NCI-H524 treated with DMSO at 0.1 percent for 48 hours (cell line): ENCODE measurements at regions not wholly inside any gene's neighbourhood (a gene's known extent, or its start where the extent isn't known, plus 50 kb on each side); places are given as distances from the start of the nearest gene placed in this dataset.
"Not testable (repeated sequence)": the region's sequence is repeated elsewhere in the genome, so short reads cannot be mapped to it uniquely, and the experiment has no call there.

ENCODE experiments used
- DNase-seq: peaks from one replicate; lab custom pipeline; 2025; lab: John Stamatoyannopoulos, UW

- no peak for DNase-seq
Measured at GRCh38 chr3:34881026-34881425, 758.3 kb upstream of the ARPP21 start.

- DNase-seq = peak; percentile 46
Measured at GRCh38 chr3:34882764-34883163, 756.6 kb upstream of the ARPP21 start.

DNA sequence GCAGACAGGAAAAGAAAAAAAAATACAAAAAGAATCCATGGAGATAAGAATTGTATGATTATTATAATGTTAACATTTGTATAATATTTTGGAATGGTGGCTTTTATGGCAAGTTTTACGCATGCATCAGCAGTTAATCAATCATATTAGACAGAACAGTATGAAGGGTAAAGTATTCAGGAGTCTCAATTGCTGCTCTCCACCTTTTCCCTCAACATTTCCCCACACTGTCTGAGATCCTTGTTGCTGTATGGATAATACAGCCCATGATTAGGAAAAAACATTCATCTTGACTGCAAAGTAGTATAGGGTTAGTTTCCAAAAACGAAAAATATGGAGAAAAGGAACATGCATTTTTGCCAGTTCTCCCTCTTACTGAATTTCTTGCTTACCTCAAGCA lies 755.3 kb upstream of the ARPP21 start:
- DNase-seq = no peak

- DNase-seq = no peak
Measured at GRCh38 chr3:34886443-34886842, 752.9 kb upstream of the ARPP21 start.

GRCh38 chr3:34889641-34890040 lies 749.7 kb upstream of the ARPP21 start:
- DNase-seq = no peak

DNA sequence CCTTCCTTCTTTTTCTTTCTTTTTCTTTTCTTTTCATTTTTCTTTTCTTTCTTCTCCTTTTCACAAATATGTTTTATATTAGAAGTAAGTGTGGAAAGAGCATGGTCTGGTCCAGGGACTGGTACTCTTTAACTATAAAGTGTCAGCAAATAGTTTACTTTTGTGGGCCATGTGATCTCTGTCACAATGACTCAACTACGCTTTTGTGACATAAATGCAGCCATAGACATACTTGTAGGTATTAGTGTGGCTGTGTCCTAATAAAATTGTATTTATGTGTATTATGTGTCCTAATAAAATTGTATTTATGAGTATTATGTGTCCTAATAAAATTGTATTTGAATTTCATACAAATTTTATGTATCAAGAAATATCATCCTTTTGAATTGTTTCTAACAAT lies 749.1 kb upstream of the ARPP21 start:
- DNase-seq = no peak

DNA sequence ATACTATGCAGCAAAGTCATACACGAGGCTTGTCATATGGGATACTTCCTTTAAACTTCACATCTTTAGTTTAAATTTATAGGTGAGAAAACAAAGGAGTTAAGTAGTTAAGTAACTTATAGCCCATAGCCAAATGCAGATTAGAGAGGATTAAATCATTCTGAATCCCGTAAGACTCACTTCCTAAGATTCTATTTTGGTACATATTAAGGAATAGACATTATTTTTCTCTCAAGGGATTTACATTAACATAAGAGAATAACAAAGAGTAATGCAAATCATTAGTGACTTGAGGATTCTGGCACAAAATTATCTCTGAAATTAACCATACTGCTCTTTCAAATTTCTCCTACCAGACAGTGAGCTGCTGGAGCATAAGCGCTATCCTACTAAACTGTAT lies 747.4 kb upstream of the ARPP21 start:
- no peak for DNase-seq

DNA sequence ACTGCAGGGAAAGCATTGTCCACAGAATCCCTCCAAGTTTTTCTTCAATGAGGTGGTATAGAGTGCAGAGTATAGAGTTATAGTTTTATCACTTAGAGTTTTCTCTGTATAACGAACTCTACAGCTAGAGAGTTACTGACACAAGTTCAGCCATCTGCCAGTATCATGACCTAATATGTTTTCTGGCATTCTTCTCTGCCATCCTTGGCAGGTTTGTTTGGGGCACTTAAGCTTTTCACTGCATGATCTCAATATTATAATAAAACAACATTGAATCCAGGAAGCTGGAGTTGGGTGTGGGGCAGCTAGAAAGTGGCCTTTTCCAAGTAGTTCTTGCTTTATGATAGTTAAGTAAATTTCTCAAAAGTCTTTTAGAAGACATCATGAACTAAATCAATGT lies 743.5 kb upstream of the ARPP21 start:
- DNase-seq = no peak

DNA sequence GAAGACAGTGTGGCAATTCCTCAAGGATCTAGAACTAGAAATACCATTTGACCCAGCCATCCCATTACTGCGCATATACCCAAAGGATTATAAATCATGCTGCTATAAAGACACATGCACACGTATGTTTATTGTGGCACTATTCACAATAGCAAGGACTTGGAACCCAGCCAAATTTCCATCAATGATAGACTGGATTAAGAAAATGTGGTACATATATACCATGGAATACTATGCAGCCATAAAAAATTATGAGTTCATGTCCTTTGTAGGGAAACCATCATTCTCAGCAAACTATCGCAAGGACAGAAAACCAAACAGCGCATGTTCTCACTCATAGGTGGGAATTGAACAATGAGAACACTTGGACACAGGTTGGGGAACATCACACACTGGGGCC lies 729.6 kb upstream of the ARPP21 start:
- not testable (repeated sequence) for DNase-seq

DNA sequence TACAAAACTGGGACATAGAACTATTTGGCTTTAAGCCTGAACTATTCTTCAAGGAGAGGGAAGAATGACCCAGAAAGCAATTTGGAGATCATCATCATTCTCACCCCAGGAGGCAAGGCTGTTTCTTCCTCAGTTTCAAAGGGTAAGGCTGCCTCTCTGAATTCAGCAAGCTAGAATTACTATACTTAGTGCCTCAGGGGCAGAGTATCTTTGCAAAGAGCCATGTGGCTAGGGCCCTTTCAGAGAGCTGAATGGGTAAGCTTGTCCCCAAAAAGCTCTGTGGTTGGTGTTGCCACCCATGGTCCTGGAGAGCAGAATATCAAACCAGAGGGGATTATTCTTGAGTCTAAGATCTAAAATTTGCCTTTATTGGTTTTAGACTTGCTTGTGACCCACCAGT lies 720.3 kb upstream of the ARPP21 start:
- no peak for DNase-seq

DNA sequence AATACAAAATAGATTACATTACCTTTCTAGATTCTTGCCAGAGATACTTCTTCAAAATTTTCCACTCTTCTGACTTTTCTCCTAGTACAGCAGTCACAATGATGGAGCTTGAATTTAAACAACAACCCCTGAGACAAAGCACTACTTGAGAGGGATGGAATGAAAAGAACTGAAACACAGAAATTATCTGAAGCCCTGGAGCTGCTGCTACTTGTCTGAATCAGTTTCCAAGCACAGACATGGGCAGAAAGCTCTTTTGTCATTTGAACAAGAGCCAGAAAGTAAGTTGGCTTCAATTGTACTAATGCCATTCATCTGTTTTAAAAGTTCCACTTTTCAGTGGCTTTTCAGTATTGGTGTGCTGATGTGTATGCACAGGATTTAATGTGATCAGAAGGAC lies 718.5 kb upstream of the ARPP21 start:
- no peak for DNase-seq

DNA sequence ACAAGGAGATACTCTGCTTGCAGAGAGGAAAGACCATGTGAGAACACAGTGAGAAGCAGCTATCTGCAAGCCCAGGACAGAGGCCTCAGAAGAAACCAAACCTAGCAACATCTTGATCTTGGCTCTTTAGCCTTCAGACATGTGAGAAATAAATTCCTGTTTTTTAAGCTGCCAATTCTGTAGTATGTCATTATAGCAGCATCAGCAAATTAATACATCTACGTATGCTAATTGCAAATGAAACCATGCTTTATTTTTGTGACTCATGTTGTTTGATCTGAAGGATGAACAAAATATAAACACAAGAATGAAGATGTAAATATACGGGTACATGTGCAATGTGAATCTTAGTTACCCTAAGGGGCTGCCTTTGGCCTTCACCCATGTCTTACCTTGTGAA lies 714.4 kb upstream of the ARPP21 start:
- DNase-seq = no peak

DNA sequence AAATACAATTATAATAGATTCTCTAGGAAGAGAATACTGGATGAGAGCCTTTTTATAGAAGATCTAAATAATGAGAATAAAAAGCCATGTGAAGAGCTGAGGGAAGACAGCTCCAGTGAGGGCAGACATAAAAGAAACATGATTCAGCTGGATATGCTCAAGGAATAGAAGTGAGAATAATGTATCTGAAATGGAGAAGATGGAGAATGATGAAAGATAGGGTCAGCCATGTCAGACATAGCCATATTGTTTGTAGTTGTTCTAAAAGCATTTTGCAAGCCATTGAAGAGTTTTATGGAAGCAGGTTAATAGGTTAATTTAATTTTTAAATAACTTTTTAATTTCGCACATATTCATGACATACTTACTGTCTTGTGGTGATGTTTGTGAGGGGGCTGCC lies 713.5 kb upstream of the ARPP21 start:
- no peak for DNase-seq

- no peak for DNase-seq
Measured at GRCh38 chr3:34929036-34929435, 710.3 kb upstream of the ARPP21 start.

- no peak for DNase-seq
Measured at GRCh38 chr3:34934660-34935059, 704.7 kb upstream of the ARPP21 start.

DNA sequence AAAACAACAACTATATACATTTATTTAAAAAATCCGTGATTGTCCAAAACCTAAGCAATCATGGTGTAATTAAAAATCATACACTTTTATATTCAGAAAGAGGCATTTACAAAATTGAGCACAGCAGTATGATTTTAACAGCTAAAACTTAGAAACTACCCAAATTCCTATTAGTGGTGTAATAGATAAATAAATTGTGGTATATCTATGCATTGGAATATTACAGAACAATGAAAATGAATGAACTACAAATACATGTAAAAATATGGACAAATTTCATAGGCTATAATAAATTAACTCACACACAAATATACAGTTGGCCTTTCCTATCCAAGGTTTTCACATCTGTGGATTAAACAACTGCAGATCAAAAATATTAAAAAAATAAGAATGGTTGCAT lies 700.5 kb upstream of the ARPP21 start:
- no peak for DNase-seq

GRCh38 chr3:34942256-34942655 lies 697.1 kb upstream of the ARPP21 start:
- no peak for DNase-seq

DNA sequence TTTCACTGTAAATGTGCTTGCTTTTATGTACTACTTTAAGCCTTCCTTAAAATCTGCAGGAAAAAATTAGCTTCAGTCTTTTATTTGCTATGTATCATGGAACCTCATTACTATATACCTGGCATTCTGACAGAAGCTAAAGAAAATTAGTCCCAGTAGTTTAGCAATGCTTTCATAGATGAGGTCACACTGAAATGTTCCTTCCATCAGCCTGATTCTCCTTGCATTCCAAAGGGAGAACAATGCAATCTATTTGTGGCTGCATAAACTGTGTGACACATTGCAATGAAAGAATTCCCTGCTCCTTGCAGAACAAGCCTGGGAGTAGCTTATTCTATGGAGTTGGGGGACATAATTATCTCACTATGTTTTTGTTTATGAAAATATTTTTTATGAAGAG lies 691.5 kb upstream of the ARPP21 start:
- no peak for DNase-seq

DNA sequence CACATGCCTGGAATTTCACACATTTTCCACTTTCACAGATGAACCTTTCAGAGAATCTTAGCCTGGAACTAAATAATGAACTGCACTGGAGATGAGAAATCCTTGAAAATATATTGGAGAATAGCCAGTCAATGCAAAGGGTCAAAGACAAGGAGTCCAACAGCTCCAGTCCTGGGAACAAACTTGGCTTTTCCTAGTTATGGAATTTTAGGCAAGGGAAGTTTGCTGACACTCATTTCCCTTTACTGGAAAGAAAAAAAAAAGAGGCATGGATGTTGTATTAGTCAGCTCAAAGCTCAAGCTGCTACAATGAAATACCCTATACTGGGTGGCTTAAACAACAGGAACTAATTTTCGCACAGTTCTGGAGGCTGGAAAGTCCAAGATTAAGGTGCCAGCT lies 690.8 kb upstream of the ARPP21 start:
- DNase-seq = no peak

GRCh38 chr3:34955680-34956079 lies 683.6 kb upstream of the ARPP21 start:
- DNase-seq = no peak

GRCh38 chr3:34956511-34956910 lies 682.8 kb upstream of the ARPP21 start:
- no peak for DNase-seq

- no peak for DNase-seq
Measured at GRCh38 chr3:34957677-34958076, 681.6 kb upstream of the ARPP21 start.

DNA sequence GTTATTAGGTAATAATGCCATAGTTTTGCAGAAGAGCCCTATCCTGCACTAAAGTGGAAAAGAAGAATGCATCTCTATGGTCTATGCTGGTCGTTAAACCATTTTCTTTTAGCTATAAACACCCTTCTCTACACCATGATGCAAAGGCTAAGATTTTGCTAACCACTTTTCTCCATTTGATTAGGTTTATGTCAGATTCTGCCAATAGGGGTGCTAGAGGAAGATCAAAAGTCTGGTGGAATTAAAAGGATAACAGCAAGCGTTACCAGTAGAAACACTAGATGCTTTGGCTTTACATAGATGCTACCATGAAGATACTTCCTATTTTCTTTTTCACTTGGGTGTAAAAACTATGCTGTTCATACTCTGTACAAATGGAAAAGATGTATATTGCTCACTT lies 669.8 kb upstream of the ARPP21 start:
- DNase-seq = no peak

DNA sequence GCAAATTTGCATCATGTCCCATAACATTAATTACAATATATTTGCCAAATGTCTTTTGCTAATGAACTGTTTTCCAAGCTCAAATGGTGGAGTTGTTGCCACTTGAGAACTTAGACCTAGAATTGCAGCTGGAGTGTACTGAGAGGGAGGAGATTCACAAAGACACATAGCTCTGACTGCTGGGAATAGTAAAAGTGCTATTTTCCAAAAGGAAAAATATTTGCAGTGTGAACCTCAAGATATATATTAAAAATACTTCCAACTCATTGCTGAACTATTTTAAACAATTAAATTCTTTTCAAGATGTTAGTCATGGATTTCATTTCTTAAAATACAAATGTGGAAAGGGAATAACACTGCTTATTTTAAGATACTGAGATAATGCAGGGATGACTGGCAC lies 666.8 kb upstream of the ARPP21 start:
- DNase-seq = no peak

GRCh38 chr3:34973586-34973985 lies 665.7 kb upstream of the ARPP21 start:
- DNase-seq = no peak
